Cerebellar cortex (tissue), 1 donor: ENCODE measurements at regions not wholly inside any gene's neighbourhood (a gene's known extent, or its start where the extent isn't known, plus 50 kb on each side); places are given as distances from the start of the nearest gene placed in this dataset.

Experiments used
- DNase-seq: peaks from one replicate; pipeline ENCODE4 v3.0.0-alpha.2; 2015; ENCODE audit warnings: low spot score

DNA sequence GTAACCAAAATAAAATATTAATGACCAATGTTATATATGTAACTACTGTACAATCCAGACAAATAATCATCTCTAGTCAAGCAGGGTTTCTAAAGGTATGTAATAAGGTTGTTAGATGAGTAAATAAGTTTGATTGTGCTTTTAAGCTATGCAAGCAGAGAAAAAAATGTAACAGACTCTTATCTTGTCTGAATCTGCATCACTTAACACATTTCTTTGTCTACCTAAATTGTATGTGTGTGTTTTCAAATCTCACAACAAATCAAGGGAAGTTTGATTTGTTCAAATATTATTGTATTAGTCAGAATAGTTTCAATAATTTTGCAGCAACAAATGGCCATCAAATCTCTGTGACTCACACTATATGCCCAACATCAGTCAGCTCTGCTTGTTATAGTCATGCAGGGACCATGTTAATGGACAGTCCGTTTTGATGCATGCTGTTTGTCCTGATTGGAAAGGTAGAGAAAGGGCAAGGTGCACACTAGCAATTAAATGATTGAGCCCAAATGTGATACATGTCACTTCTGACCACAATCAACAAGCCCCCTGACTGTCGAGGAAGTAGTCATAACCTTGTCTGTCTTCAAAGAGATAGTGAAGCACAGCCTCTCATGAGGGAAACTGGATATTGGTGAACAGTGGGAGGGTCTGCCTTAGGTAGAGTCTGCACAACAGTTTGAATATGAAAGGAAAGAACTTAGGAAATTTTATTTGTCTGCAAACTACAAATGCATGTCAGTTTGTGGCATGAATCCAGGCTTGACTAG is 349.4 kb upstream of the SATB1 start:
- DNase-seq, result no peak

- DNase-seq, result peak; percentile 74
Observed at GRCh38 chr3:18772699-18773305, 347.7 kb upstream of the SATB1 start.

DNA sequence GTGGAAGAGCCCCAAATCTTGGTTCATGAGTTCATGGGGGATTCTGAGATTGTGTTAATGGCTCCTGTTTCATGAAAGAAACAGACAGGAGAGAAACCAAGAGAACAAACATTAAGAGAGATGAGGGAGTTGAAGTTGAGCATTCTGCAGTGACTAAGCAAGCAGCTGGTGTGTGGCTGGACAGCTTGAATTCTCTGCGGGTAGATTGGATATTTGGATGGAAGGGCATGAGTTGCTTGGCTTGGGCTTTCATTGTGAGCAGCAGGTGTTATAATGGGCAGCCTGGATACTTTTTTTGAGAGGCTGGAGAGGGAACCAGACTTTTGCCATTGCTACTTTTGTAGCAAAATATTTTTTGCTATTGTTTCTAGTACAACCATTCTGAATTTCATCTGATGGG is 346.8 kb upstream of the SATB1 start:
- peak; percentile 76 for DNase-seq

DNA sequence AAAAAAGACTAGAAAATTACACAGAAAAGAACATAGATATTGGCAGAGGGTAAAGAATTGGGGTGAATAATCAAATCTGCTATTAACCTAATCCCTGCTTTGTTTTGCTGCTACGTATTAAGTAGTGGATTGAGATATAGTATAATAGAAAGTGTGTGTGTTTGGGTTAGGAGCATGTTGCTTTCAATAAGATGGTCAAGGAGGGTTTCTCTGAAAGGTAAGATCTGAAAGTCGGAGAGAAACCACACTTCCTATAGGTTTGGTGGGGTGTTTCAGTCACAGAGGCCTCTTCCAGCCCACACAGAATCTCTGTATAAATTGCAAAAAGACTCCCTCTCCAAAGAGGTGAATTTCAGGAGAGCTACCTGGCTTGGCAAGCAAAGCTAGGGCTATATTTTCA is 345.7 kb upstream of the SATB1 start:
- no peak for DNase-seq

GRCh38 chr3:18767756-18768303 is 342.7 kb upstream of the SATB1 start:
- no peak for DNase-seq

DNA sequence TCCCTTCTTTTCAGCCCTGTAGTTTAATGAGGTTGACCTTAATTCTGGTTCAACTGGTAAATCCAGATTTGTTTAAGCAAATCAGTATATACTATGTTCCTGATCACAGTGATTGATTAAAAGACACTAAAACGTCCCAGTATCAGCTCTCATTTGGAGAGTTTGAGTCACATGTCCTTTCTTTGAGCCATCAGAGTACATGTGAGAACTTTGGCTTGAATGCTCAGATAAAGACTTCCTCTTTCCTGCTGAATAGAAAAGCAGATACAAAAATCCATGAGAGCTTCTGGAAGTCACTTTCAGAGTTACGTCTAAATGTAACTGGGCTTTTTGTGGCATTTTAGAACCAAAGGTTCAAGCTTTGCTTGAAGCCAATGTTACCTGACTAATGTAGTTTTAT is 341.8 kb upstream of the SATB1 start:
- no peak for DNase-seq

DNA sequence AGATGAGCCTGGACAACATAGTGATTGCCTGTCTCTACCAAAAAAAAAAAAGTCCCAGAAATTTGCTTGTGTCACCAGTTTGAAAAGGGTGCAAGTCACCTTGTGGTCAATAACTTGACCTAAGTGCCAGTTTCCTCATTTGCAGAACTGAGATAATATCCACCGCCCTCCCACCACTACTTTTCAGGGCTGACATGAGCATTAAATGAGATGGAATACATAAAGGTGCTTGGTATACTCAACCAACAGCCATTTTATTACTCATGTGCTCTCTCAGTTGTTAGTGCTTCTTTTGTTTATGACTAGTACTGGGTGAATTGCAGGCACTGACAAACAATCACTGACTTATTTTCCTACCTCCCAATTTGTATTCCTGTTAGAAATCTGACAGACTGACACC is 340.5 kb upstream of the SATB1 start:
- no peak for DNase-seq

GRCh38 chr3:18765161-18765560 is 340.0 kb upstream of the SATB1 start:
- DNase-seq, result no peak

DNA sequence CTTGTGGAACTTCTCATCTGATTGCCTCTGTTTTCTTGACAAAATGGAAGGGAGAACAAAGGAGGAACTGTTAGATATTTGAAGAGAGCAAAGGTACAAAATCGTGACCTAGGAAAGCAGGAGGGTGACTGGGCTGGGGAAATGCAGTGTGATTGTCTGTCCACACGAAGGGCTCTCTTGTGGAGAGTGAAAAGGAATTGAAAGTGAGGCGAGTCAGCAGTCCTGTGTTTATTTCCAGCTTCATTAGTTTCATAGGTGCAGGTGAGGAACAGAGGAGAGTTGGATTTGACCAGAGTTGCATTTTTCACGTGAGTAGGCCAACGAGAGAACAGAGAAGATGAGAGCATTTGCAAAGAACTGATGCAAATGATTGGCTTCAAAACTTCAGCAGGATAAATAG is 336.4 kb upstream of the SATB1 start:
- DNase-seq, result no peak

DNA sequence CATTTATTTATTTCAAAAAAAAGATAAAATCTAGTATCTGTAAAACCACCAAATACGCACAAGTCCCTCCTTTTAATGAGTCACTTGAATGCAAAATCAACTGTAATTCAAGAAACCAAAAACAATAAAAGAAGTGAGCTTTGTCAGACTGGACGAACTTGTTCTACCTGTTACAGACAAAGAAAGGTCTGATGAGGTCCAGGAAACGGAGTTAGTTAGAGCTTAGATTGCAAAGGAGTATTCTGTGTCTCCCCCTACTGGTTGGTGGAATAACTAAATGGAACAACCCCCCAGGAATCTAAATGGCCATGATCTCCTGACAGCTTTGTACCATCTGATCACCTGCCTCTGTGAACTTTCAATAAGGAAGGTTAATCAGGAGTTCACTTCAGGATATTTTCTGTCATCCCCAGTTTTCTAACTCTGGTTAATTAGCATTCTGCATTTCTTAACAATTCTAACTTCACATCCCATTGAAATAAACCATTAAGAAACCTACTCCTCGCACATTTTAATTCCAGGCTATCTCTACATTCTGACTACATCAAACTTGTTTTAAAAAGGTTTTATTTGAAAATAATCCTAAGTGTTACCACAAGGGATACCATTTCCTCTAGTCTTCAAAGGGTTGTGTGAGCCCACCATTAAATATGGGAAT is 333.0 kb upstream of the SATB1 start:
- DNase-seq, result peak; percentile 25

DNA sequence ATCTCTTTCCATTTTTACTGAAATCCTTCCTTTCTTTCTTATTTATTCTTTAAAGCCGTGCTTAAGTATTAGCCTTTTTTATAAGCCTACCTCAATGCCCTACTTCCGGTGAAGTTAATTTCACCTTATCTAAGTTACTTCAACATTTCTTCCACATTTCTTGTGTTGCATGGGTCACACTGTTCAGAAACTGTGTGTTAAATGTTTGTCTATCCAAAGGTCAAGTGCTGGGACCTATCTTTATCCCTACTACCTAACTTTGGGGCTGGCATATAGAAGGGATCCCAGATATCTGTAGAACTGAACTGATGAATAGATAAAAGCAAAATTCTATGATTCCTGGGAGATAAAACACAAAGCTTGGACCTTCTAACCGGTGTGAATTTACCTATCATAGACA is 332.3 kb upstream of the SATB1 start:
- DNase-seq, result no peak

DNA sequence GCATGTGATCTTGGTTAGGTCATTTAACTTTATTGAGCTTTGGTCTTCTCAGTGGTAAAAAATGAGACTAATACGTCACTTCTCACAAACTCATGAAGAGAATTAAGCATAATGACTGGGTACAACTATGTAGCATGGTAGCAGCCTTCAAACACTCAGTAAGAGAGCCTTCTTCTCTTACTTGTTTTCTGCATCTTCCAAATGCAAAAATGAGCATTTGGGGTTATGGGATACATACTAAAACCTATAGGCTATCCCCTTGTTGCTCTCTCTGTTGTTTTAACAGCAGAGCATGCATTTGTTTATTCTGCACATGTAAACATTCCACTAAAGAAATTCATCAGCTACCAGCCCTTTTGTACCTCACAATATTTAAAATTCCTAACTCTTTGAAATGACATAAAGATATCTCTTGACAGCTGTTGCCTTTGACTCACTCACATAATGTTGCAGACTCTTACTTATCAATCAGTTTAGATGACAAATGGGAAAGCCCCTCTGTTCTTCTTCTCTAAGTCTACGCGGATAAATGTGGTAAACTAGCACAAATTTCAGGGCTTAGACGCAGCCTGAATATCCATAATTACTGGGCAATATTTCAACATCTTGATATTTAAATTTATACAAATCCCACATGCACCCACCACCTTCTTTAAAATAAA is 327.3 kb upstream of the SATB1 start:
- DNase-seq, result no peak

GRCh38 chr3:18751514-18751913 is 326.4 kb upstream of the SATB1 start:
- DNase-seq, result no peak

- DNase-seq, result no peak
Observed at GRCh38 chr3:18747383-18747782, 322.2 kb upstream of the SATB1 start.

- DNase-seq, result no peak
Observed at GRCh38 chr3:18745472-18745871, 320.3 kb upstream of the SATB1 start.

- DNase-seq, result no peak
Observed at GRCh38 chr3:18744472-18744871, 319.3 kb upstream of the SATB1 start.

- no peak for DNase-seq
Observed at GRCh38 chr3:18743761-18744160, 318.6 kb upstream of the SATB1 start.

DNA sequence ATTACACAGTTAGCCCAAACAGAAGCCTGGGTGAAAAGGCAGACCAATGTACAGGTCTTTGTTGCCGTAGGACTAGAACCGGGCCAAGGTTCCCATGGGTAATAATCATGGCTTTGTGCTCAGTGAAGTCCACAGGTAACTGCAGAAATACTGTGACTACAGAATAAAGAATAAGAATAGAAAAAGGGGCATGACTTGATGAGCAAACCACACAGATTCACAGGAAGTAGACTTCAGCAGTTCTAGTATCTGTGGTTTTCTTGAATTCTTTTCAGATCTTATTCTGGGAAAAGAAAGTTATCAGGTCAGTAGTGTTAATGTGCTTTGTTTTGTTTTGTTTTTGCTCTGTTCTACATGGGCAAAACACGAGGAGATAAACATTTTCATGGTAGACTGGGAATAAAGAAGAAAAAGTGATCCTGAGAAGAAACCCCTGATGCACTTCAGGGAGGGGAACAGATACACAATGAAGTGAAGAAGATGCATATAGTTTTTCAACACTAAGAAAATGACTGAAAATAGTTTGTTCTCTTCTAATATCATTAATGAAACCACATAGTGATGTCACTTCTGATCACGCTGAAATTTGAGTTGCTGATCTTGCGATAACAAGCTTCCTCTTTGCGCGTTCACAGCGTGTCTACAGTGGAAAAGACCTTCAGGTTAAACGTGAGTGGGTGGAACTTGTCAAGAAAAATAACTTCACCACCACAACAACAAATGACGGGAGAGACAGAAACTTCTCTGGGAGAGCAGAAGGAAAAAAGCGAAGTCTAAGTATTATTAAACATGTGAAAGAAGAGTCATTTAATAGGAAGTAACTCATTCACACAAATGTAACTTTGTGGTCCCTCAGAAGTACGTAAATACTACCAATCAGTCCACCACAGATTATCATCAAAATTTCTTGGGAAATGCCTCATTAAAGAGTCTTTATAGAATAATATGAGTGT is 315.8 kb upstream of the SATB1 start:
- no peak for DNase-seq

DNA sequence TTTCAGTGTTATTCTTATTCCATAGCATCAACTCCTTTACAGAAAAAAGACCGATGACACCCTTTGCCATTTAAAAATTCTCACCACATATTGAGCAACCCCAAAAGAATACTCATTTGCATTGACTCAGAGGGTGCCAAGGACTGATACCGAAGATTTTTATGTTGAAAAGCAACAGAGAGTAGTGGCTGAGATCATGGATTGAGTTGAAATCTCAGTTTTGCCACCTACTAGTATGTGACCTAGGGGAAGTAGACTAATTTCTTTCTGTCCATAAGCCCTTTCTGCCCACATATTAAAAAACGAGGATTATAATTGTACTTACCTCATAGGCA is 313.9 kb upstream of the SATB1 start:
- no peak for DNase-seq

- no peak for DNase-seq
Observed at GRCh38 chr3:18738393-18739098, 313.4 kb upstream of the SATB1 start.

DNA sequence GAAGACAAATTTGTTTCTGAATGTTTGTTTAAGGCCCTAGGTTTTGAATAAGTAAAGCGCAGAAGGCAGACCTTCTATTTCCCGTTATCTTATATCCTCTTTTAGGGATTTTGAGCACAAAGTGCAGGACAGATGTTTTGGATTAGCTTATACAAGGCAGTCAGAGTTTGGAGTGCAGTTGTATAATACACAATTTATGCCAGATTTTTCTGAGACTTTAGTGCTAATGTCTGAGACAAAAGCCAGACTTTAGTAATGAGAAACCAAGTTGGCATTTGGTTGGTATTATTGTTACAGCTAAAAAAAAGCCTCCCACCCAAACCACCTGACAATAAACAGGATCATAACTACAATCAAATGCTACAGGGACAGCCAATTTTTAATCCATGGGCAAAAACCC is 309.9 kb upstream of the SATB1 start:
- no peak for DNase-seq
